ENCODE measurements at regions not wholly inside any gene's neighbourhood (a gene's known extent, or its start where the extent isn't known, plus 50 kb on each side); places are given as distances from the start of the nearest gene placed in this dataset.

DNA sequence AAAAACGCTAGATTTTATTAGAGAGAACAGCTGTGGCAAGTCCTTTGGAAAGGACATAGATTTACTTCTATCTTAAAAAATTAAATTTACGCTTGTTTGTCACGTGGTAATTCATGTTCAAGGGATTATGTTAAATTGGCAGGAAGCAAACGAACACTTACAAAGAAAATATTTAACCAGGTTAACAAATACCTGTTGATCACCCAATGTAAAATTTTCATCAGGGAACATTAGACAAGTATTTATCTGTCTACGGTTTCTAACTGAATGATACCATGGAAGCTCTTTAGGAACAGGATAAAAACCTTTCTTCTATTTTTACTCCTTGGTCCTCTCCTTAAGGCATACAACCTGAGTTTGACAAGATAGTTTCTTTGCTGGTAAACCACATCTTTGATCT lies 122.2 kb downstream of the NOC3L start:
- H3K9me3 ChIP-seq (replicated peaks in 1 of 2; ENCODE audit: control insufficient read depth in 1 of 2, insufficient read depth in 1 of 2, low read length in 2 of 2) = no peaks in the 10 kb centered on the region
- no peak for TF ChIP-seq CTCF (IDR thresholded peaks at IDR 0.05)
- H3K4me3 ChIP-seq (replicated peaks in 1 of 3; ENCODE audit: low read depth in 2 of 3, low read length in 3 of 3) = no peak overlapping the region
- no CpG with 5 or more reads among the region's 5 CpGs for WGBS (ENCODE audit: insufficient coverage)
- H3K27ac Mint-ChIP-seq = no peak overlapping the region
- H3K9me3 Mint-ChIP-seq = no peaks in the 10 kb centered on the region
- H3K79me2 ChIP-seq (ENCODE audit: insufficient read depth, low read length) = no peaks in the 10 kb centered on the region
- intact Hi-C loops (cut with micrococcal nuclease) = no loop called here
- no peaks in the 10 kb centered on the region for H3K36me3 Mint-ChIP-seq
- DNase-seq = no peak
- H3K4me1 ChIP-seq (ENCODE audit: control insufficient read depth in 1 of 2, insufficient read depth in 2 of 2, low read length in 2 of 2) = no peaks in the 10 kb centered on the region
- H3K27me3 ChIP-seq (ENCODE audit: control insufficient read depth in 2 of 2, insufficient read depth in 2 of 2, low read length in 2 of 2) = no peaks in the 10 kb centered on the region
- H3K27ac ChIP-seq (ENCODE audit: low read depth in 1 of 2, low read length in 2 of 2) = no peak overlapping the region
- H3K4me3 Mint-ChIP-seq = no peak overlapping the region
- H4K20me1 ChIP-seq (ENCODE audit: insufficient read depth, low read length) = no peaks in the 10 kb centered on the region
- H3K27me3 Mint-ChIP-seq (ENCODE audit: low read depth in 3 of 3) = peaks cover under 1 to 6% (median 3%) of the 10 kb centered on the region in 3 donors
- H2AFZ ChIP-seq (ENCODE audit: insufficient read depth, low read depth, low read length, poor library complexity, severe bottlenecking) = no peak overlapping the region
- H3K9ac ChIP-seq (ENCODE audit: insufficient read depth, low read length, poor library complexity, severe bottlenecking) = no peak overlapping the region
- H3K36me3 ChIP-seq (replicated peaks in 1 of 2; ENCODE audit: control insufficient read depth in 1 of 2, insufficient read depth in 2 of 2, low read length in 2 of 2) = no peaks in the 10 kb centered on the region
- no peak overlapping the region for H3K4me2 ChIP-seq (replicated peaks; ENCODE audit: extremely low read depth, low read length, poor library complexity, severe bottlenecking)
- H3K4me1 Mint-ChIP-seq = peaks cover 2% of the 10 kb centered on the region

GRCh38 chr10:94240901-94241300 lies 121.8 kb downstream of the NOC3L start:
- Mint-ChIP-seq H3K4me3 (no peak overlapping the region), H3K9me3 (no peaks in the 10 kb centered on the region), H3K27me3 (ENCODE audit: low read depth in 3 of 3) (peaks cover 0 to 6% (median 3%) of the 10 kb centered on the region in 3 donors), H3K36me3 (no peaks in the 10 kb centered on the region), H3K4me1 (peaks cover 2% of the 10 kb centered on the region), H3K27ac (no peak overlapping the region)
- Histone ChIP-seq H3K9ac (ENCODE audit: insufficient read depth, low read length, poor library complexity, severe bottlenecking) (no peak overlapping the region), H3K36me3 (replicated peaks in 1 of 2; ENCODE audit: control insufficient read depth in 1 of 2, insufficient read depth in 2 of 2, low read length in 2 of 2) (no peaks in the 10 kb centered on the region), H3K27me3 (ENCODE audit: control insufficient read depth in 2 of 2, insufficient read depth in 2 of 2, low read length in 2 of 2) (no peaks in the 10 kb centered on the region), H4K20me1 (ENCODE audit: insufficient read depth, low read length) (no peaks in the 10 kb centered on the region), H3K27ac (ENCODE audit: low read depth in 1 of 2, low read length in 2 of 2) (no peak overlapping the region), H3K4me3 (replicated peaks in 1 of 3; ENCODE audit: low read depth in 2 of 3, low read length in 3 of 3) (no peak overlapping the region), H3K79me2 (ENCODE audit: insufficient read depth, low read length) (no peaks in the 10 kb centered on the region), H3K9me3 (replicated peaks in 1 of 2; ENCODE audit: control insufficient read depth in 1 of 2, insufficient read depth in 1 of 2, low read length in 2 of 2) (no peaks in the 10 kb centered on the region), H3K4me1 (ENCODE audit: control insufficient read depth in 1 of 2, insufficient read depth in 2 of 2, low read length in 2 of 2) (no peaks in the 10 kb centered on the region), H3K4me2 (replicated peaks; ENCODE audit: extremely low read depth, low read length, poor library complexity, severe bottlenecking) (no peak overlapping the region), H2AFZ (ENCODE audit: insufficient read depth, low read depth, low read length, poor library complexity, severe bottlenecking) (no peak overlapping the region)
- no peak for DNase-seq
- TF ChIP-seq CTCF (IDR thresholded peaks at IDR 0.05) = no peak
- WGBS (ENCODE audit: insufficient coverage) = no CpG with 5 or more reads among the region's 2 CpGs
- intact Hi-C loops (cut with micrococcal nuclease) = no loop called here

Data from CD14-positive monocyte (primary cell).